Type B pancreatic cell (in vitro differentiated cells): ENCODE measurements at regions not wholly inside any gene's neighbourhood (a gene's known extent, or its start where the extent isn't known, plus 50 kb on each side); places are given as distances from the start of the nearest gene placed in this dataset.

Experiments used
- DNase-seq: peaks from one replicate; pipeline ENCODE4 v3.0.0; 2021; ENCODE audit warnings: mixed read lengths; ENCODE audit not compliant: unreplicated experiment; ENCODE audit errors: extremely low spot score
- H3K27ac Mint-ChIP-seq: 2 replicates; pipeline ENCODE4 v1.8.0; 2021; ENCODE audit warnings: mild to moderate bottlenecking, mixed read lengths
- H3K27me3 Mint-ChIP-seq: 2 replicates; pipeline ENCODE4 v1.8.0; 2021; ENCODE audit warnings: mixed read lengths
- H3K36me3 Mint-ChIP-seq: 2 replicates; pipeline ENCODE4 v1.8.0; 2021; ENCODE audit warnings: mixed read lengths
- H3K4me1 Mint-ChIP-seq: one replicate; pipeline ENCODE4 v1.8.0; 2021; ENCODE audit warnings: mixed read lengths; ENCODE audit not compliant: unreplicated experiment
- H3K4me3 Mint-ChIP-seq: 2 replicates; pipeline ENCODE4 v1.8.0; 2021; ENCODE audit warnings: mild to moderate bottlenecking, mixed read lengths
- H3K9me3 Mint-ChIP-seq: 2 replicates; pipeline ENCODE4 v1.8.0; 2021; ENCODE audit warnings: mixed read lengths
- CTCF ChIP-seq: fragments of 200-600 bp; sonication (generic); conservative IDR thresholded peaks from 2 replicates; pipeline ENCODE4 v1.5.0; 2021; ENCODE audit warnings: antibody characterized with exemption, mild to moderate bottlenecking

DNA sequence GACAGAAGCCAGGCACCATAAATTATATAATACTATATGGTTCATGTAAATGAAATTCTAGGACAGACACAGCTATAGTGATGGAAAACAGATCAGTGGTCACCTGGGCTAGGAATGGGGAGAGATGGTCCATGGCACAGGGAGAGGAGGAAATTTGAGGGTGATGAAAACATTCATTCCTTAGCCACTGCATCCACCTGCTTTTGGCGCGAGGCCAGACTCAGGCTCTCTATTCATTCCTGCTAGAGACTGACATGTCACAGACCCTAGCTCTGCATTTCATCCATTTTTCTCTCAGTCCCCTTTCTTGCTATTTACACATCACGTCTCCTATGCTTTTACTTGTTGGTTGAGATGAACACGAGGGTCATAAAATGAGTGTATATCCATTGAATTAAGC, 628.3 kb upstream of the SLC10A2 start:
- Mint-ChIP-seq H3K36me3 (no peaks in the 10 kb centered on the region), H3K9me3 (peaks cover 13% of the 10 kb centered on the region), H3K27ac (no peak overlapping the region), H3K27me3 (no peaks in the 10 kb centered on the region), H3K4me1 (no peaks in the 10 kb centered on the region), H3K4me3 (no peak overlapping the region)
- DNase-seq, result no peak
- TF ChIP-seq CTCF, result no peak

GRCh38 chr13:103694033-103694432, 627.8 kb upstream of the SLC10A2 start:
- Mint-ChIP-seq H3K27ac (no peak overlapping the region), H3K9me3 (peaks cover 13% of the 10 kb centered on the region), H3K4me3 (no peak overlapping the region), H3K36me3 (no peaks in the 10 kb centered on the region), H3K27me3 (no peaks in the 10 kb centered on the region), H3K4me1 (no peaks in the 10 kb centered on the region)
- DNase-seq, result no peak
- no peak for TF ChIP-seq CTCF

GRCh38 chr13:103692442-103692841, 626.2 kb upstream of the SLC10A2 start:
- TF ChIP-seq CTCF, result no peak
- DNase-seq, result no peak
- Mint-ChIP-seq H3K4me1 (no peaks in the 10 kb centered on the region), H3K27me3 (no peaks in the 10 kb centered on the region), H3K36me3 (no peaks in the 10 kb centered on the region), H3K27ac (no peak overlapping the region), H3K9me3 (peaks cover 4% of the 10 kb centered on the region), H3K4me3 (no peak overlapping the region)

GRCh38 chr13:103676329-103676728, 610.1 kb upstream of the SLC10A2 start:
- no peaks in the 10 kb centered on the region for H3K36me3 Mint-ChIP-seq
- H3K27ac Mint-ChIP-seq, result no peak overlapping the region
- no peaks in the 10 kb centered on the region for H3K27me3 Mint-ChIP-seq
- H3K4me3 Mint-ChIP-seq, result no peak overlapping the region
- no peak for DNase-seq
- no peaks in the 10 kb centered on the region for H3K9me3 Mint-ChIP-seq
- no peak for TF ChIP-seq CTCF
- H3K4me1 Mint-ChIP-seq, result peaks cover 9% of the 10 kb centered on the region

- H3K27me3 Mint-ChIP-seq, result no peaks in the 10 kb centered on the region
- no peak overlapping the region for H3K27ac Mint-ChIP-seq
- H3K4me1 Mint-ChIP-seq, result peaks cover 8% of the 10 kb centered on the region
- H3K9me3 Mint-ChIP-seq, result no peaks in the 10 kb centered on the region
- no peak for TF ChIP-seq CTCF
- H3K4me3 Mint-ChIP-seq, result no peak overlapping the region
- DNase-seq, result no peak
- no peaks in the 10 kb centered on the region for H3K36me3 Mint-ChIP-seq
Measured at GRCh38 chr13:103671547-103671946, 605.3 kb upstream of the SLC10A2 start.

GRCh38 chr13:103663996-103664395, 597.8 kb upstream of the SLC10A2 start:
- Mint-ChIP-seq H3K27ac (no peak overlapping the region), H3K27me3 (no peaks in the 10 kb centered on the region), H3K9me3 (peaks cover 15% of the 10 kb centered on the region), H3K4me3 (no peak overlapping the region), H3K4me1 (no peaks in the 10 kb centered on the region), H3K36me3 (no peaks in the 10 kb centered on the region)
- no peak for DNase-seq
- TF ChIP-seq CTCF, result no peak
